ENCODE measurements at regions not wholly inside any gene's neighbourhood (a gene's known extent, or its start where the extent isn't known, plus 50 kb on each side); places are given as distances from the start of the nearest gene placed in this dataset.

DNA sequence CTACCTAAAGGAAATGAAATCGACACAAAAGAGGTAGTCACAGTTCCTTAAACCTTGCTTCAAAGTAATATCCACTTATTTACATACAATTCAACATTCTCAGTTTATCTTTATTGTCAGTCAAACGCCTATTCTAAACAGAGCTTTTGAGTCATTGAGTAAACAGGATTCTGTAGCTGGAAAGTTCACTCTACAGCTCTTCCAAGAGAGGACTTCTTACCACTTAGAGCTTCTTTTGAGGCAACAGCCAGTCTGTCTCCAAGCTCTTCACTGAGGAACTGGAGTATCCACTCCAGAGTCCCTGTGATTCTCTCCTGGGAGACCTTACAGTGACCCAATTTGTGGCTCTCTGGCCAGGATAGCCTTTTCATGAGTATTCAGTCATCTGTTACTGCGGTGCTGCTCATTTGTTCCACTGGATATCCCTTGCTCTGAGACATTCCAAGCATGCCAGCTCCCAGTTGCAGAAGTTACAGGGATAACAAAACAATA, 210.9 kb upstream of the OSR1 start:
- H3K4me3 Mint-ChIP-seq, result no peak overlapping the region
- no peaks in the 10 kb centered on the region for H3K36me3 Mint-ChIP-seq (ENCODE audit: low read depth)
- no peaks in the 10 kb centered on the region for H3K9me3 Mint-ChIP-seq
- intact Hi-C loops (cut with micrococcal nuclease), result no loop called here
- H3K27me3 Mint-ChIP-seq, result no peaks in the 10 kb centered on the region
- H3K27ac Mint-ChIP-seq, result no peak overlapping the region
- no peaks in the 10 kb centered on the region for H3K4me1 Mint-ChIP-seq (ENCODE audit: low read depth)

DNA sequence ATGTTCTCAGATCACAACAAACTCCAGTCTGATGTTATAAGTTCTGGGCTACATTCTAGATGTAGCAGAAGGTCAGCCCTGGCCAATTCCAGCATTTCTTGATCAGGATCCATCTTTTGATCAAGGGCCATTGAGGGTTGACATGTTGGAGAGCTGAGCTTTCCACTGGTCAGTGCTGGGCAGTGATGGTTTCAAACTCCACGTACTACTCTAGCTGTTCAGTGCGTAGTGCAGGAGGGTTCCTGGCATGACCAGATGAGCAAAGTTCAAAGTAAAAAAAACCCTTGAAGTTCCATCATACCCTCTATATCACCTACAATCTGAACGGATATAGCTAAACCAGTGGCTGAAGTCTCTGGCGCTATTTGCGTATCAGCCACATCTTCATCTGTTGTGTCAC, 210.4 kb upstream of the OSR1 start:
- no peaks in the 10 kb centered on the region for H3K36me3 Mint-ChIP-seq (ENCODE audit: low read depth)
- no peak overlapping the region for H3K4me3 Mint-ChIP-seq
- no peaks in the 10 kb centered on the region for H3K9me3 Mint-ChIP-seq
- H3K27me3 Mint-ChIP-seq, result no peaks in the 10 kb centered on the region
- no peaks in the 10 kb centered on the region for H3K4me1 Mint-ChIP-seq (ENCODE audit: low read depth)
- no peak overlapping the region for H3K27ac Mint-ChIP-seq
- intact Hi-C loops (cut with micrococcal nuclease), result no loop called here

DNA sequence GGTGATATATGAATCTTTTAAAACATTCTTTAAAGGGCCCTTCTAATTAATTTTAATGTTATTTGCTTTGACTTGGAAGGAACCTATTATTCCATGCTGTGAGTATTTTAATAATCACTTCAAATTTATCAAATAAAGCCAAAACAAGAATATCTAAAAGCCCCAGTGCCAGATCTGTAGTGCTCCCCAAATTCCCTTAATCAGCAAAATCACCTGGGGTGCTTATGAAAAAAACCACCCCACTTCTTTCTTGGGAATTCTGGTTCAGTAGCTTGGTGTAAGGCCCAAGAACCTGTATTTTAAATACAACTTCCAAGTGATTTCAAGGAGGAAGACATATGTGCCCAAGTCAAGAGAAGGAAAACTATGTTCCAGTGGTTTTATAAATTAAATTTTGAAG, 202.4 kb upstream of the OSR1 start:
- H3K36me3 Mint-ChIP-seq (ENCODE audit: low read depth), result no peaks in the 10 kb centered on the region

DNA sequence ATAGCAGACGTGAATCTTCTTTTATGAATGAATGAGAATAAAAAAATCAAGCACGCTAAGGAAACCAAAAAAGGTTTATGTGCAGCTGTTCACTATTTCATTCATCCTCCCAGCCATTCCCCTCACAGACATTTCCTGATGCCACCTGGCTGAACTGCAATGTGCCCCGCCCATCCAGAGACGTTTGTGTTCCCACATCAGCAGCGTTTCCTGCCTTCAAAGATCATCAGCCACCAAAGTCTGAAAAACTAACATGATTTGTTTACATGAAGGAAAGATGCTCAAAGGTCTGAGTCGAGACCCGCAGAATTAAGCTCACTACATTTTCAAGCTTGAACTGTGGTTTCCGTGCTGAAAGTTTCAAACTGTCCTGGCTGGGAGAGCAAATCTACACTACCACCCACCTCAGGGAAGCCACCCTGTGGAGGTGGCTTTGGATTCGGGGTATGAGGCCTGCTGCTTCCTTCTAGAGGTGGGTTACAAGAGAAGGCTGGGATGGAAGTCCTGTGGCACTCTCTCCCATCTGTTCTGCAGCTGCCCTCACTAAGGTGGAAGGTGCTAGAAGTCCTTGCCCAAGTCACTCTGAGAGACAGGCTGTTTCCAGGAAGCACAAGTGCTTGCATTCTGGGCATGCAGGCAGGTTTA, 201.3 kb upstream of the OSR1 start:
- Mint-ChIP-seq H3K4me1 (ENCODE audit: low read depth) (no peaks in the 10 kb centered on the region), H3K4me3 (no peak overlapping the region), H3K27me3 (no peaks in the 10 kb centered on the region), H3K9me3 (no peaks in the 10 kb centered on the region), H3K27ac (no peak overlapping the region), H3K36me3 (ENCODE audit: low read depth) (no peaks in the 10 kb centered on the region)
- intact Hi-C loops (cut with micrococcal nuclease), result no loop called here

More for the DNA sequence above, 202.4 kb upstream of the OSR1 start:
- H3K4me3 Mint-ChIP-seq, result no peak overlapping the region
- H3K9me3 Mint-ChIP-seq, result no peaks in the 10 kb centered on the region
- intact Hi-C loops (cut with micrococcal nuclease), result no loop called here
- no peaks in the 10 kb centered on the region for H3K27me3 Mint-ChIP-seq
- no peak overlapping the region for H3K27ac Mint-ChIP-seq
- no peaks in the 10 kb centered on the region for H3K4me1 Mint-ChIP-seq (ENCODE audit: low read depth)

DNA sequence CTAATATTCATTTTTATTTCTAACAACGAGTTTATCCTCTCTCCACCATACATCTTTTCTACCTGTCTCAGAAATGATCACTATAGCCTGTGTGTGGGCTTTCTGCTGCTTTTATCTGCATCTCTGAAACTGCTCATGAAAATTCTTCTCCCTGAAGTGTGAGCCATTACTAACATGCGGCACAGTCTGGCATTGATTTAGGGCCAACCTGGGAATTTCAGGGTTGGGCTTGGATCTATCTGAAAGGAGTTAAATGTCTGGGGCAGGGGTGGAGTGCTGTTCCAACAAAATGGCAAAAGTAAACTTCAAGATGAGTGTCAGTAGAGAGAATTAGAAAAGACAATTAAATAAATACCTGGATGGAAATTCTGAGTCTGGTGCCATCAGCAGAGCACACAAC, 198.2 kb upstream of the OSR1 start:
- Mint-ChIP-seq H3K9me3 (no peaks in the 10 kb centered on the region), H3K4me3 (no peak overlapping the region), H3K36me3 (ENCODE audit: low read depth) (no peaks in the 10 kb centered on the region), H3K27me3 (no peaks in the 10 kb centered on the region), H3K27ac (no peak overlapping the region), H3K4me1 (ENCODE audit: low read depth) (no peaks in the 10 kb centered on the region)
- intact Hi-C loops (cut with micrococcal nuclease), result no loop called here

DNA sequence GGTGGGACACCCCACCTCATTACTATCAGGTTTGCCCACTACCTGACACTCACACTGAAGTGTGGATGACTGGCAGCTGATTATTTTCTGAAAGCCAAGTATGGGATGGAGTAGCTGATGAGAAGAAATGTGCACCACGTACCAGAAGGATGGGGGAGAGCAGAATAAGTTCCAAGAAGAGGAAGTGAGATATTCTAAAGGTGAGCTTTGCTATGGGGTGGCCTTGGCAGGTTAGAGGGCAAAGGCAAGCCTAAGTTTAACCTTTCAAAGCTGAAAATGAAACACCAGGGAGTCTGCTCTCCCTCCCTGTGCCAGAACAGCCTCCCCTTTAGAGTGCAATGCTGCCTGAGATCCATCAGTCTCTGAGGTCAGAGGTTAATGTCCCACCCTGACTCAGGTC, 196.1 kb upstream of the OSR1 start:
- H3K36me3 Mint-ChIP-seq (ENCODE audit: low read depth), result no peaks in the 10 kb centered on the region
- intact Hi-C loops (cut with micrococcal nuclease), result no loop called here
- no peak overlapping the region for H3K4me3 Mint-ChIP-seq
- H3K27me3 Mint-ChIP-seq, result no peaks in the 10 kb centered on the region
- H3K4me1 Mint-ChIP-seq (ENCODE audit: low read depth), result no peaks in the 10 kb centered on the region
- no peak overlapping the region for H3K27ac Mint-ChIP-seq
- H3K9me3 Mint-ChIP-seq, result no peaks in the 10 kb centered on the region

DNA sequence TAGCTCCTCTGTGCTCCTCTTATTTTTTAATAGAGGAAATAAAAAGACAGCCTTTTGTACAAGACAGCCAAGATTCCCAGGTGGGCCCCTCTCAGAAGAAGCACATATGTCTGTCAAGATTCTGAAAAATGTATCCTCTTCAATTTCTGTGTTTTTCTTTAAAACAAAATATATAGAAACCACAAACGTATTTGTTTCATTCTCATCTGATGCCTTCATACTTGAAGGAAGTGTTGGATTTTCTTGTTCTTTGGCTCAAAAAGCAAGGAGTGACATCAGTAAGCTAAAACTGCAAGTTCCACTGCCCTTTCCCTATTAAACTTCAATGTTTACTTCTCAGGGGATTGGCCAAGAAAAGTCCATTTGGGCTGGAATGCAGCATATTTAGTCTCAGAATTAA, 193.8 kb upstream of the OSR1 start:
- H3K9me3 Mint-ChIP-seq, result no peaks in the 10 kb centered on the region
- intact Hi-C loops (cut with micrococcal nuclease), result no loop called here
- H3K4me1 Mint-ChIP-seq (ENCODE audit: low read depth), result no peaks in the 10 kb centered on the region
- no peak overlapping the region for H3K27ac Mint-ChIP-seq
- H3K4me3 Mint-ChIP-seq, result no peak overlapping the region
- no peaks in the 10 kb centered on the region for H3K27me3 Mint-ChIP-seq
- no peaks in the 10 kb centered on the region for H3K36me3 Mint-ChIP-seq (ENCODE audit: low read depth)

DNA sequence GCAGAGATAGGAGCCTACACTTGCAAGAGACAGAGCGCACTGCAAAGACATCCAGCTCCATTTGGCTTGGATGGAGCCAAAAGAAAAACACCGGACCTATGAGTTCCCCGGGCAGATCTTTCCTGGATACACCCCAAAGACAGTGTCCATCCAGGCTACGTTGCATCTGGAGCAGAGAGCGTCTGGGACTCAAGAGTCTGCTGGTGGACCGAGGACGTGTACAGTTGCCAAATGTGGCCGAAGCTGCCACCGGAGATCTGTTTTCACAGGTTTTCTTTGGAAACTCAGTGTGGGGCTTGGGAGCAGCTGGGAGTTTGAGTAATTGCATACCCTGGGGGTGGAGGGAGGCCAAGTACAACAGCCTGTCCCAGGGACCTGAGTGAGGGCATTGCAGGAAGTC, 192.3 kb upstream of the OSR1 start:
- Mint-ChIP-seq H3K9me3 (no peaks in the 10 kb centered on the region), H3K36me3 (ENCODE audit: low read depth) (no peaks in the 10 kb centered on the region), H3K4me1 (ENCODE audit: low read depth) (no peaks in the 10 kb centered on the region), H3K27me3 (no peaks in the 10 kb centered on the region), H3K27ac (no peak overlapping the region), H3K4me3 (no peak overlapping the region)
- intact Hi-C loops (cut with micrococcal nuclease), result no loop called here

DNA sequence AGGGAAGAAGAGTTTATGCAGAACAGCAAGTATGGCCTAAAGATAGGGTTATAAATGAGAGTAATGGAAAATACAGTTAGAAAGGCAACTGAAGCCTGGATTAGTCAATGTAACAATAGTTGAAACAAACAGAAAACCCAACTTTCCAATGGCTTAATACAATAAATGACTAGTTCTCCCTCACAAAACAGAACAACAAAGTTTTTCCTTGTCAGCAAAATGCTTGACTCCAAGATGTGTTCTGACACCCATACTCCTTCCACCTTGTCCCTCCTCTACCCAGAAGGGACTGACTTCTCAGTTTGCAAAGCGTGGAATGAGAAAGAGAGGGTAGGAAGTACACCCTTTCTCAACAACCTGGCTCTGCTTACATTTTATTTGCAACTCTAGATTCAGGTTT, 191.4 kb upstream of the OSR1 start:
- intact Hi-C loops (cut with micrococcal nuclease), result no loop called here
- no peak overlapping the region for H3K4me3 Mint-ChIP-seq

DNA sequence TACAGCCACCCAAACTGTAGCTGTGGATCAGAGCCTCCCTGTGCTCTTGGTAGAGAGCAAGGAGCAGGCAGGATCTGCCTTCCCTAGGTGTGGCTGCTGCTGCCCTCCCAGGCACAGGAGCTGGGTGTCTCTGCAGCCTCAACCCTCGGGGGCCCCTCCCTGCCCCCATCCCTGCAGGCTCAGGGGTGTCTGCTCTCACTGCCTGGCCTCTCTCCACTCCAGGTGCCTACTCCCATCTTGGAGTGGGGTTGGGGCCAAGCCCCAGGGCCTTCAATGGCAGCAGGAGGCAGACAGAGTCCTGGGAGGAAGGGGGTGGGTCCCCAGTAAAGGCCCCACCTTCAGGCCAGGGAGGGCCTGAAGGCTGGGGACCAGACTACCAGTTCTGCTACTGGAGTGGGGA, 189.7 kb upstream of the OSR1 start:
- intact Hi-C loops (cut with micrococcal nuclease), result no loop called here
- H3K4me1 Mint-ChIP-seq (ENCODE audit: low read depth), result no peaks in the 10 kb centered on the region
- H3K36me3 Mint-ChIP-seq (ENCODE audit: low read depth), result no peaks in the 10 kb centered on the region
- H3K27me3 Mint-ChIP-seq, result no peaks in the 10 kb centered on the region
- no peaks in the 10 kb centered on the region for H3K9me3 Mint-ChIP-seq
- H3K27ac Mint-ChIP-seq, result no peak overlapping the region
- no peak overlapping the region for H3K4me3 Mint-ChIP-seq

More for the DNA sequence above, 191.4 kb upstream of the OSR1 start:
- no peaks in the 10 kb centered on the region for H3K27me3 Mint-ChIP-seq
- H3K36me3 Mint-ChIP-seq (ENCODE audit: low read depth), result no peaks in the 10 kb centered on the region
- no peaks in the 10 kb centered on the region for H3K9me3 Mint-ChIP-seq
- no peak overlapping the region for H3K27ac Mint-ChIP-seq
- H3K4me1 Mint-ChIP-seq (ENCODE audit: low read depth), result no peaks in the 10 kb centered on the region

DNA sequence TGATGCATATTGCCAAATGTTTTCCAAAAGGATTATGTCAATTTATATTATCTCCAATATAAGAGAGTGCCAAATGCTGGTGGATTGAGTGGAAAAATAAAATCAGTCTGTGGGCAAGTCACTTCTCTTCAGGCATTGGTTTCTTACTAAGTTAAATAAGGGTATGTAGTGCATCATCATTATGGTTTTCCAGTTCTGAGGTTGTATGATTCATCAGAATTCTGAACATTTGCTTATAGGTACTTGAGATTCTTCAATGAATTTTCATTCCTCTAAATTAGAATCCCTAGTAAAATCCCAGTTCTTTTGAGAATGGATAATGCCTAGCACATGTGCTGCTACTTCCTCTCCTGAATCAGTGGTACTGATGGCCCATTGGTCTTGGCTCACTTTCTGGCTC, 188.9 kb upstream of the OSR1 start:
- Mint-ChIP-seq H3K36me3 (ENCODE audit: low read depth) (no peaks in the 10 kb centered on the region), H3K4me1 (ENCODE audit: low read depth) (no peaks in the 10 kb centered on the region), H3K27me3 (no peaks in the 10 kb centered on the region), H3K27ac (no peak overlapping the region), H3K4me3 (no peak overlapping the region), H3K9me3 (no peaks in the 10 kb centered on the region)
- intact Hi-C loops (cut with micrococcal nuclease), result no loop called here

DNA sequence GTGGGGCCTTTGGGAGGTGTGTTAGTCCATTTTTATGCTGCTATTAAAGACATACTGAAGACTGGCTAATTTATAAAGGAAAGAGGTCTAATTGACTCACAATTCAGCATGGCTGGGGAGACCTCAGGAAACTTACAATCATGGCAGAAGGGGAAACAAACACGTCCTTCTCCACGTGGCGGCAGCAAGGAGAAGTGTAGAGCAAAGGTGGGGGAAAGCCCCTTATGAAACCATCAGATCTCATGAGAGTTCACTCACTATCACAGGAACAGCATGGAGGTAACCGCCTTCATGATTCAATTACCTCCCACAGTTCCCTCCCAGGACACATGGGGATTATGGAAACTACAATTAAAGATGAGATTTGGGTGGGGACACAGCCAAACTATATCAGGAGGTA, 187.1 kb upstream of the OSR1 start:
- Mint-ChIP-seq H3K27me3 (no peaks in the 10 kb centered on the region), H3K4me1 (ENCODE audit: low read depth) (no peaks in the 10 kb centered on the region), H3K4me3 (no peak overlapping the region), H3K9me3 (no peaks in the 10 kb centered on the region), H3K36me3 (ENCODE audit: low read depth) (no peaks in the 10 kb centered on the region), H3K27ac (no peak overlapping the region)
- intact Hi-C loops (cut with micrococcal nuclease), result no loop called here

DNA sequence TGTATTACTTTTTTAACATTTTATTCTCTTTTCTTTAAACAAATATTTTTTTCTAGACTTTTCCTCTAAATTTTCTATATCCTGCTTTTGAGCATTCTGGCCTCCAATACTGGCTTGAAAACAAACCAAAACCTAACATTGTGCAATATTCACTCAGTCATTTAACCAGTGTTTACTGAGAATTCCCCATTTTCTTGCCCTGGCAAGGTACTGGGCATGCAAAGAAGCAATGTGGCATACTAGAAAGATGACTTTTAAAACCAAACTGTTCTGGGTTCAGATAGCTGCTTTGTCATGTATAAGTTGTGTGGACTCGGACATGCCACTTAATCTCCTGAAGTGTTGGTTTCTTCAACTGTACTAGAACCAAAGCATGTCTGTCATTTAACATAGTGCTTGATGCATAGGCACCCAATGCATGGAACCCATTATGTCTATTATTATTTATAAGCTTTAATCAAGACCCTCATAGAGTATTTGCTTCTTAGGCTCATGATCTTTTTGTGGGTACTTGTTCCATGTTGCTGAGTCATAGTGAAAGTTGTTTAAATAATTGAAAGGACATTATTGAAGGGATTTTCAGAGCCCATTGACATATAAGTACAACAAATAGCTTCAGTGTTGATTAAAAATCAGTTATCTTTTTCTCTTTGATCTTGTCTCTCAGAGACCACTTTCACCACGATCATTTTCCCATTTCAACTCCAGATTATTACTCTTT, 185.4 kb upstream of the OSR1 start:
- no peaks in the 10 kb centered on the region for H3K4me1 Mint-ChIP-seq (ENCODE audit: low read depth)
- intact Hi-C loops (cut with micrococcal nuclease), result no loop called here

DNA sequence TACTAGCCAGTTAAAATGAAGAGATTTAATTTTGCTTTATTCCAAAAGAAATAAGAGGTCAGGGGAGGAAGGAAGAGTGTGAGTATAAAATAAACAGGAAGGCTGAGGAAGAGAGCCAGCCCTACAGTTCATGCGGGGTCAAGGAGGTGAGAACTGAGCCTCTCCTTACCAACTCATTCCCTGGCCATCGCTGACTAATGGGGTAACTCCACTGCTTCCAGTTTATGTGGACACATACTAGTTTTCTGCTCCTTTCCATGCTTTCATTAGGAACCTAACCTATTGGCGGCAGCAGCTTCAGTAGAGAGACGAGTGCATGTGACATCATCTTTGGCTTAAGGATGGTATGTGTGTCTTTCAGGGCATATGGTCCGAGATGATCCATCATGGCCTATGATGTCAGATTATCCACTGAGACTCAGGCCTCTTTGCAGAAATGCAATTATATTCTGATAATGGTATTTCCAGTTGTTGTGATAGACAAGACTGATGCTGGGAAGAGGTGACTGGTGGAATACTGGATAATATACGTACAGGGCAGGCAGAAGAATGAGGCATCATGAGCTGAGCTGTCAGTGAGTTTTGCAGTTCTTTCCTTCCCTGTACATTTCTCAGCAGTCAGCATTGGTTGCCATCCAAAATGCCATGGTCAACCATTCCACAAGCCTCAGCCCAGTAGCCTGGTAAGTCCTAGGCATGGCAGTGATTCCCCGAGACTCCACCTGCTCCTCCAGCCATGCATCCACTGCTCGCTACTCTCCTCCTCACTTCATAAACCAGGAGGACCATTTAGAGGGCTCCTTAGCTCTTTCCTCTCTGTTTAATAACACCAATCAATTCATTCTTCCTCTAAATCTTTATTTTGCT, 184.6 kb upstream of the OSR1 start:
- intact Hi-C loops (cut with micrococcal nuclease), result no loop called here
- Mint-ChIP-seq H3K4me1 (ENCODE audit: low read depth) (no peaks in the 10 kb centered on the region), H3K36me3 (ENCODE audit: low read depth) (no peaks in the 10 kb centered on the region), H3K4me3 (no peak overlapping the region), H3K27me3 (no peaks in the 10 kb centered on the region), H3K27ac (no peak overlapping the region), H3K9me3 (no peaks in the 10 kb centered on the region)

More for the DNA sequence above, 185.4 kb upstream of the OSR1 start:
- no peaks in the 10 kb centered on the region for H3K36me3 Mint-ChIP-seq (ENCODE audit: low read depth)
- no peaks in the 10 kb centered on the region for H3K27me3 Mint-ChIP-seq
- no peak overlapping the region for H3K4me3 Mint-ChIP-seq
- H3K9me3 Mint-ChIP-seq, result no peaks in the 10 kb centered on the region
- no peak overlapping the region for H3K27ac Mint-ChIP-seq
